ENCODE measurements at regions not wholly inside any gene's neighbourhood (a gene's known extent, or its start where the extent isn't known, plus 50 kb on each side); places are given as distances from the start of the nearest gene placed in this dataset.
"Not testable (repeated sequence)": the region's sequence is repeated elsewhere in the genome, so short reads cannot be mapped to it uniquely, and the experiment has no call there.

GRCh38 chr18:79604205-79604912, 75.2 kb upstream of the CTDP1 start:
- H3K4me1 ChIP-seq (ENCODE audit: control insufficient read depth, extremely low read depth, insufficient read depth, low read length): no peaks in the 10 kb centered on the region
- H3K27ac ChIP-seq (ENCODE audit: control insufficient read depth, insufficient read depth, low read length): no peak overlapping the region
- no peaks in the 10 kb centered on the region for H3K9me1 ChIP-seq (ENCODE audit: control insufficient read depth, extremely low read depth, insufficient read depth, low read length)
- dilution Hi-C loops (cut with MboI; ENCODE audit: extremely low pct_ligation_motif_present, low sequenced_read_pairs): no loop called here
- no peak overlapping the region for H3K9ac ChIP-seq (ENCODE audit: control insufficient read depth, extremely low read depth, insufficient read depth, low read length)
- DNase-seq (ENCODE audit: low read depth, low spot score) (no peak), FAIRE-seq (no peak)
- no peak overlapping the region for H3K4me2 ChIP-seq (ENCODE audit: control insufficient read depth, extremely low read depth, insufficient read depth, low read depth, low read length)
- no peaks in the 10 kb centered on the region for H3K9me3 ChIP-seq (ENCODE audit: control insufficient read depth, low read depth, low read length)
- H4K20me1 ChIP-seq (ENCODE audit: control insufficient read depth, extremely low read depth, insufficient read depth, low read length): no peaks in the 10 kb centered on the region
- no peak overlapping the region for H3K4me3 ChIP-seq (ENCODE audit: control insufficient read depth in 2 of 3, extremely low read depth in 1 of 3, insufficient read depth in 2 of 3, low read depth in 1 of 3, low read length in 3 of 3)
- H2AFZ ChIP-seq (ENCODE audit: control insufficient read depth, low read length): no peak overlapping the region
- H3K79me2 ChIP-seq (ENCODE audit: control insufficient read depth, insufficient read depth, low read length): no peaks in the 10 kb centered on the region
- H3K27me3 ChIP-seq (ENCODE audit: control insufficient read depth, extremely low read depth, insufficient read depth, low read length): no peaks in the 10 kb centered on the region
- TF ChIP-seq EZH2 (IDR thresholded peaks at IDR 0.05; ENCODE audit: low read length): no peak
- TF ChIP-seq CTCF (optimal IDR thresholded peaks at IDR 0.05 in 1 of 3, IDR thresholded peaks at IDR 0.05 in 1 of 3, conservative IDR thresholded peaks at IDR 0.05 in 1 of 3; ENCODE audit: extremely low read depth in 1 of 3, insufficient read depth in 2 of 3, low read length in 3 of 3): no peak
- no peaks in the 10 kb centered on the region for H3K36me3 ChIP-seq (ENCODE audit: control insufficient read depth in 2 of 2, extremely low read depth in 1 of 2, insufficient read depth in 2 of 2, low read length in 2 of 2)

- no peaks in the 10 kb centered on the region for H3K4me1 ChIP-seq (ENCODE audit: control insufficient read depth, extremely low read depth, insufficient read depth, low read length)
- H3K27me3 ChIP-seq (ENCODE audit: control insufficient read depth, extremely low read depth, insufficient read depth, low read length): no peaks in the 10 kb centered on the region
- H3K4me3 ChIP-seq (ENCODE audit: control insufficient read depth in 2 of 3, extremely low read depth in 1 of 3, insufficient read depth in 2 of 3, low read depth in 1 of 3, low read length in 3 of 3): no peak overlapping the region
- no peaks in the 10 kb centered on the region for H3K36me3 ChIP-seq (ENCODE audit: control insufficient read depth in 2 of 2, extremely low read depth in 1 of 2, insufficient read depth in 2 of 2, low read length in 2 of 2)
- FAIRE-seq: no peak
- no peak for TF ChIP-seq CTCF (optimal IDR thresholded peaks at IDR 0.05 in 1 of 3, IDR thresholded peaks at IDR 0.05 in 1 of 3, conservative IDR thresholded peaks at IDR 0.05 in 1 of 3; ENCODE audit: extremely low read depth in 1 of 3, insufficient read depth in 2 of 3, low read length in 3 of 3)
- TF ChIP-seq EZH2 (IDR thresholded peaks at IDR 0.05; ENCODE audit: low read length): no peak
- H3K9me3 ChIP-seq (ENCODE audit: control insufficient read depth, low read depth, low read length): no peaks in the 10 kb centered on the region
- H4K20me1 ChIP-seq (ENCODE audit: control insufficient read depth, extremely low read depth, insufficient read depth, low read length): no peaks in the 10 kb centered on the region
- dilution Hi-C loops (cut with MboI; ENCODE audit: extremely low pct_ligation_motif_present, low sequenced_read_pairs): no loop called here
- H3K9ac ChIP-seq (ENCODE audit: control insufficient read depth, extremely low read depth, insufficient read depth, low read length): no peak overlapping the region
- no peaks in the 10 kb centered on the region for H3K79me2 ChIP-seq (ENCODE audit: control insufficient read depth, insufficient read depth, low read length)
- H3K4me2 ChIP-seq (ENCODE audit: control insufficient read depth, extremely low read depth, insufficient read depth, low read depth, low read length): no peak overlapping the region
- H3K27ac ChIP-seq (ENCODE audit: control insufficient read depth, insufficient read depth, low read length): no peak overlapping the region
- DNase-seq (ENCODE audit: low read depth, low spot score): no peak
- no peak overlapping the region for H2AFZ ChIP-seq (ENCODE audit: control insufficient read depth, low read length)
- H3K9me1 ChIP-seq (ENCODE audit: control insufficient read depth, extremely low read depth, insufficient read depth, low read length): no peaks in the 10 kb centered on the region
These were observed 74.4 kb upstream of the CTDP1 start for GRCh38 chr18:79604913-79605880.

- FAIRE-seq; H2AFZ ChIP-seq (ENCODE audit: control insufficient read depth, low read length); H3K4me3 ChIP-seq (ENCODE audit: control insufficient read depth in 2 of 3, extremely low read depth in 1 of 3, insufficient read depth in 2 of 3, low read depth in 1 of 3, low read length in 3 of 3); H4K20me1 ChIP-seq (ENCODE audit: control insufficient read depth, extremely low read depth, insufficient read depth, low read length); H3K9me1 ChIP-seq (ENCODE audit: control insufficient read depth, extremely low read depth, insufficient read depth, low read length); H3K27ac ChIP-seq (ENCODE audit: control insufficient read depth, insufficient read depth, low read length); dilution Hi-C loops (cut with MboI; ENCODE audit: extremely low pct_ligation_motif_present, low sequenced_read_pairs); H3K27me3 ChIP-seq (ENCODE audit: control insufficient read depth, extremely low read depth, insufficient read depth, low read length); H3K36me3 ChIP-seq (ENCODE audit: control insufficient read depth in 2 of 2, extremely low read depth in 1 of 2, insufficient read depth in 2 of 2, low read length in 2 of 2); H3K9me3 ChIP-seq (ENCODE audit: control insufficient read depth, low read depth, low read length); H3K79me2 ChIP-seq (ENCODE audit: control insufficient read depth, insufficient read depth, low read length); H3K4me2 ChIP-seq (ENCODE audit: control insufficient read depth, extremely low read depth, insufficient read depth, low read depth, low read length); H3K9ac ChIP-seq (ENCODE audit: control insufficient read depth, extremely low read depth, insufficient read depth, low read length); H3K4me1 ChIP-seq (ENCODE audit: control insufficient read depth, extremely low read depth, insufficient read depth, low read length); DNase-seq (ENCODE audit: low read depth, low spot score): not testable (repeated sequence)
These were observed 73.5 kb upstream of the CTDP1 start for GRCh38 chr18:79606071-79606470.
